NT2/D1 (cell line): ENCODE measurements at regions not wholly inside any gene's neighbourhood (a gene's known extent, or its start where the extent isn't known, plus 50 kb on each side); places are given as distances from the start of the nearest gene placed in this dataset.

Experiments
- DNase-seq: peaks from one replicate; pipeline ENCODE4 v3.0.0-alpha.2; 2011; ENCODE audit warnings: low read depth, low spot score
- H3K27me3 ChIP-seq: 2 replicates; pipeline ENCODE4 v1.6.0; 2011; ENCODE audit warnings: mild to moderate bottlenecking; ENCODE audit not compliant: insufficient read length, insufficient read depth
- H3K36me3 ChIP-seq: 2 replicates; pipeline ENCODE4 v1.6.1; 2011; ENCODE audit warnings: mild to moderate bottlenecking, low read length, mixed read lengths; ENCODE audit not compliant: insufficient read depth, insufficient read length
- H3K4me1 ChIP-seq: 2 replicates; pipeline ENCODE4 v1.5.1; 2011; ENCODE audit not compliant: insufficient read depth, insufficient read length
- H3K4me3 ChIP-seq: 2 replicates; pipeline ENCODE4 v1.5.1; 2011; ENCODE audit warnings: low read depth; ENCODE audit not compliant: insufficient read length
- H3K9ac ChIP-seq: 2 replicates; pipeline ENCODE4 v1.6.0; 2011; ENCODE audit warnings: low read depth; ENCODE audit not compliant: insufficient read length
- H3K9me3 ChIP-seq: 2 replicates; pipeline ENCODE4 v1.5.1; 2011; ENCODE audit warnings: mild to moderate bottlenecking, low read length; ENCODE audit not compliant: insufficient read depth
- SUZ12 ChIP-seq: IDR thresholded peaks from 2 replicates; pipeline ENCODE4 v1.6.1; 2011; ENCODE audit not compliant: insufficient read length, insufficient read depth; ENCODE audit errors: extremely low read depth
- YY1 ChIP-seq: IDR thresholded peaks from 2 replicates; pipeline ENCODE4 v1.6.1; 2011; ENCODE audit not compliant: insufficient read length, insufficient read depth
- ZNF274 ChIP-seq: IDR thresholded peaks from 2 replicates; pipeline ENCODE4 v1.6.1; 2011; ENCODE audit warnings: mild to moderate bottlenecking, low read depth, low read length

- no peaks in the 10 kb centered on the region for H3K36me3 ChIP-seq
- no peak overlapping the region for H3K4me3 ChIP-seq
- TF ChIP-seq SUZ12, result no peak
- TF ChIP-seq ZNF274, result no peak
- TF ChIP-seq YY1, result no peak
- H3K27me3 ChIP-seq, result no peaks in the 10 kb centered on the region
- H3K4me1 ChIP-seq, result no peaks in the 10 kb centered on the region
- no peak overlapping the region for H3K9ac ChIP-seq
- no peaks in the 10 kb centered on the region for H3K9me3 ChIP-seq
- no peak for DNase-seq
Observed at GRCh38 chr20:56157530-56158203, 90.9 kb upstream of the MC3R start.

- H3K9ac ChIP-seq, result no peak overlapping the region
- no peaks in the 10 kb centered on the region for H3K9me3 ChIP-seq
- DNase-seq, result no peak
- no peaks in the 10 kb centered on the region for H3K27me3 ChIP-seq
- no peaks in the 10 kb centered on the region for H3K36me3 ChIP-seq
- H3K4me1 ChIP-seq, result no peaks in the 10 kb centered on the region
- H3K4me3 ChIP-seq, result no peak overlapping the region
- no peak for TF ChIP-seq YY1
Observed at GRCh38 chr20:56158489-56158888, 90.0 kb upstream of the MC3R start.

- Histone ChIP-seq H3K9me3 (peaks cover 6% of the 10 kb centered on the region; the same call in 1 of the 2 replicates), H3K4me1 (no peaks in the 10 kb centered on the region), H3K36me3 (no peaks in the 10 kb centered on the region), H3K27me3 (no peaks in the 10 kb centered on the region), H3K4me3 (no peak overlapping the region), H3K9ac (no peak overlapping the region)
- TF ChIP-seq ZNF274, result no peak
- TF ChIP-seq YY1, result no peak
- TF ChIP-seq SUZ12, result no peak
- DNase-seq, result no peak
Observed at GRCh38 chr20:56160956-56161355, 87.6 kb upstream of the MC3R start.

GRCh38 chr20:56163806-56164205 is 84.7 kb upstream of the MC3R start:
- H3K4me1 ChIP-seq, result no peaks in the 10 kb centered on the region
- H3K4me3 ChIP-seq, result no peak overlapping the region
- no peaks in the 10 kb centered on the region for H3K36me3 ChIP-seq
- DNase-seq, result peak; percentile 36
- TF ChIP-seq SUZ12 (no peak), ZNF274 (no peak), YY1 (no peak)
- no peak overlapping the region for H3K9ac ChIP-seq
- no peaks in the 10 kb centered on the region for H3K27me3 ChIP-seq
- peaks cover 6% of the 10 kb centered on the region; the same call in 1 of the 2 replicates for H3K9me3 ChIP-seq

- no peak overlapping the region for H3K4me3 ChIP-seq
- H3K27me3 ChIP-seq, result no peaks in the 10 kb centered on the region
- H3K9ac ChIP-seq, result no peak overlapping the region
- H3K9me3 ChIP-seq, result peaks cover 6% of the 10 kb centered on the region; the same call in 1 of the 2 replicates
- no peak for DNase-seq
- H3K36me3 ChIP-seq, result no peaks in the 10 kb centered on the region
- TF ChIP-seq YY1 (no peak), ZNF274 (no peak), SUZ12 (no peak)
- H3K4me1 ChIP-seq, result no peaks in the 10 kb centered on the region
Observed at GRCh38 chr20:56166781-56167465, 81.6 kb upstream of the MC3R start.

- H3K4me1 ChIP-seq, result no peaks in the 10 kb centered on the region
- no peak overlapping the region for H3K9ac ChIP-seq
- H3K4me3 ChIP-seq, result no peak overlapping the region
- DNase-seq, result no peak
- TF ChIP-seq ZNF274 (no peak), SUZ12 (no peak), YY1 (no peak)
- no peaks in the 10 kb centered on the region for H3K27me3 ChIP-seq
- H3K9me3 ChIP-seq, result no peaks in the 10 kb centered on the region
- H3K36me3 ChIP-seq, result no peaks in the 10 kb centered on the region
Observed at GRCh38 chr20:56171087-56172012, 77.2 kb upstream of the MC3R start.

- Histone ChIP-seq H3K27me3 (no peaks in the 10 kb centered on the region), H3K9ac (no peak overlapping the region), H3K9me3 (no peaks in the 10 kb centered on the region), H3K4me1 (peaks cover 2% of the 10 kb centered on the region), H3K36me3 (no peaks in the 10 kb centered on the region), H3K4me3 (no peak overlapping the region)
- DNase-seq, result no peak
- no peak for TF ChIP-seq YY1
- no peak for TF ChIP-seq SUZ12
- TF ChIP-seq ZNF274, result no peak
Observed at GRCh38 chr20:56173438-56173837, 75.1 kb upstream of the MC3R start.

GRCh38 chr20:56174416-56174815 is 74.1 kb upstream of the MC3R start:
- no peak for DNase-seq
- Histone ChIP-seq H3K4me3 (no peak overlapping the region), H3K36me3 (no peaks in the 10 kb centered on the region), H3K9me3 (no peaks in the 10 kb centered on the region), H3K9ac (no peak overlapping the region), H3K27me3 (no peaks in the 10 kb centered on the region), H3K4me1 (peaks cover 8% of the 10 kb centered on the region)
- no peak for TF ChIP-seq ZNF274
- TF ChIP-seq SUZ12, result no peak
- no peak for TF ChIP-seq YY1
